ENCODE measurements at regions not wholly inside any gene's neighbourhood (a gene's known extent, or its start where the extent isn't known, plus 50 kb on each side); places are given as distances from the start of the nearest gene placed in this dataset.
"Not testable (repeated sequence)": the region's sequence is repeated elsewhere in the genome, so short reads cannot be mapped to it uniquely, and the experiment has no call there.

- Mint-ChIP-seq H3K27me3 (peaks cover 4% of the 10 kb centered on the region), H3K9me3 (no peaks in the 10 kb centered on the region), H3K4me1 (ENCODE audit: low read depth) (no peaks in the 10 kb centered on the region), H3K27ac (no peak overlapping the region), H3K4me3 (no peak overlapping the region), H3K36me3 (ENCODE audit: low read depth) (no peaks in the 10 kb centered on the region)
- intact Hi-C loops (cut with micrococcal nuclease): no loop called here
Observed at GRCh38 chr14:34094384-34094783, 143.5 kb upstream of the EGLN3 start.

DNA sequence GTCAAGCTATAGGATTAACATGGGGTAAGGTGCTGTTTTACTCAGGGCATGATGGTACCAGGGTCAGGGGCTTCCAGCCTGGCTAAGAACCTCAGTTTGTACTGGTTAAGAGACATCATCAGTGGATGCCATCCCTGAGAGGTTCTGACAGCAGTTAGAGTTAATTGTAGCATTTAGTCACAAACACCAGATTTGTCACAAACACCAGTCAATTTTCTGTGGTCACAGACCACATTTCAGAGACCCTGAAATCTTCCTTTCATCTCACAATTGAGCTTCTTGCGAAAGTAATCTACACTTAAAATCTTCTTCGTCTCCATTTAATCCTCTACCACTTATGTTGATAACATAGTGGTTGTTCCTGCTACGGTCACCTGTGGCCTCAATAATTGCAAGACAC, 143.0 kb upstream of the EGLN3 start:
- peaks cover 4% of the 10 kb centered on the region for H3K27me3 Mint-ChIP-seq
- no peaks in the 10 kb centered on the region for H3K4me1 Mint-ChIP-seq (ENCODE audit: low read depth)
- H3K9me3 Mint-ChIP-seq: no peaks in the 10 kb centered on the region
- no peak overlapping the region for H3K4me3 Mint-ChIP-seq
- no peaks in the 10 kb centered on the region for H3K36me3 Mint-ChIP-seq (ENCODE audit: low read depth)
- no peak overlapping the region for H3K27ac Mint-ChIP-seq
- intact Hi-C loops (cut with micrococcal nuclease): no loop called here

- Mint-ChIP-seq H3K9me3 (peaks cover 9% of the 10 kb centered on the region), H3K36me3 (ENCODE audit: low read depth) (no peaks in the 10 kb centered on the region), H3K27me3 (peaks cover 10% of the 10 kb centered on the region), H3K4me1 (ENCODE audit: low read depth) (no peaks in the 10 kb centered on the region), H3K27ac (no peak overlapping the region), H3K4me3 (no peak overlapping the region)
- intact Hi-C loops (cut with micrococcal nuclease): no loop called here
Observed at GRCh38 chr14:34090451-34090850, 139.6 kb upstream of the EGLN3 start.

GRCh38 chr14:34088914-34089313, 138.0 kb upstream of the EGLN3 start:
- H3K27ac Mint-ChIP-seq: no peak overlapping the region
- no peaks in the 10 kb centered on the region for H3K36me3 Mint-ChIP-seq (ENCODE audit: low read depth)
- H3K9me3 Mint-ChIP-seq: peaks cover 9% of the 10 kb centered on the region
- H3K4me1 Mint-ChIP-seq (ENCODE audit: low read depth): peaks cover 2% of the 10 kb centered on the region
- H3K4me3 Mint-ChIP-seq: no peak overlapping the region
- H3K27me3 Mint-ChIP-seq: peaks cover 9% of the 10 kb centered on the region
- intact Hi-C loops (cut with micrococcal nuclease): no loop called here

DNA sequence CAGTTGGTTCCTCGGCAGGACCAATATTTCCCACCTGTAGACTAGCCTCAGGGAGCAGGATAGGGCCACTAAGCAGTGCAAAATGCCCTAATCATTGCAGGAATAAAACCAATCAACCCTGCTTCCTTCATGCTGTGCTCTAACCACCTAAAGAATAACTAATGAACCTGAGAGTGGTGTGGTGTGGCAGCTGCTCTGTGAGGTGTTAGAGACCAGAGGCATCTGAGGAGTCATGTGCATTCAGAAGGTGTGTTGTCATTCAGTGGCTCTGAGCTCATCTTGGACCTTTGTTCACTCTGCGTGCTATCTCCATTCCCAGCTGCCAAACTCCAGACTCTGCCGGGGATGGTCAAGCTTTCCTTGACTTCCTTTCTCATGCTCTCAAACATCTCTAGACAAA, 136.7 kb upstream of the EGLN3 start:
- no peaks in the 10 kb centered on the region for H3K36me3 Mint-ChIP-seq (ENCODE audit: low read depth)
- peaks cover 6% of the 10 kb centered on the region for H3K27me3 Mint-ChIP-seq
- H3K27ac Mint-ChIP-seq: no peak overlapping the region
- H3K4me1 Mint-ChIP-seq (ENCODE audit: low read depth): peaks cover 6% of the 10 kb centered on the region
- intact Hi-C loops (cut with micrococcal nuclease): no loop called here
- no peak overlapping the region for H3K4me3 Mint-ChIP-seq
- H3K9me3 Mint-ChIP-seq: peaks cover 9% of the 10 kb centered on the region

GRCh38 chr14:34086223-34086757, 135.4 kb upstream of the EGLN3 start:
- Mint-ChIP-seq H3K4me1 (ENCODE audit: low read depth) (peaks cover 6% of the 10 kb centered on the region), H3K27ac (no peak overlapping the region), H3K36me3 (ENCODE audit: low read depth) (no peaks in the 10 kb centered on the region), H3K9me3 (peaks cover 9% of the 10 kb centered on the region), H3K27me3 (peaks cover 6% of the 10 kb centered on the region), H3K4me3 (no peak overlapping the region)
- intact Hi-C loops (cut with micrococcal nuclease): no loop called here

DNA sequence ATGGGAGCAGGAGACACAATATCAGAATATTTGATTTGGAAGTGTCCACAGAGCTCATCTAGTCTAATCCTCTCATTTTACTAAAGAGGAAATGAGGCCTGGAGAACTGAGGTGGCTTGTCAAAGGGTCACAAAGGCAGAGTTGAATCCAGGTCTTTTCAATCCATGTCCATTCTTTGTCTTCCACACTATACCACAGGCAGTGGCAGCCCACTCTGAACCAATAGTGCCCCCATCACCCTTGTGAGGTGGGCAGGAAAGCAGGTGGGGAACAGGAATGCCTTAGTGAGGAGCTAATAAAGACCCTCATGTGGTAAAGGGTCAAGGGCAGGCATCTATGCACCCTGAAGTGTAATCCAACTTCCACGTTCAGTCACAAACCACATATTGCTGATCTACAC, 134.8 kb upstream of the EGLN3 start:
- Mint-ChIP-seq H3K9me3 (peaks cover 9% of the 10 kb centered on the region), H3K36me3 (ENCODE audit: low read depth) (no peaks in the 10 kb centered on the region), H3K27ac (no peak overlapping the region), H3K4me3 (no peak overlapping the region), H3K27me3 (peaks cover 9% of the 10 kb centered on the region), H3K4me1 (ENCODE audit: low read depth) (peaks cover 6% of the 10 kb centered on the region)
- intact Hi-C loops (cut with micrococcal nuclease): no loop called here

- H3K36me3 Mint-ChIP-seq (ENCODE audit: low read depth): no peaks in the 10 kb centered on the region
- H3K27ac Mint-ChIP-seq: no peak overlapping the region
- peaks cover 7% of the 10 kb centered on the region for H3K27me3 Mint-ChIP-seq
- intact Hi-C loops (cut with micrococcal nuclease): no loop called here
- no peaks in the 10 kb centered on the region for H3K9me3 Mint-ChIP-seq
- H3K4me3 Mint-ChIP-seq: no peak overlapping the region
- peaks cover 19% of the 10 kb centered on the region for H3K4me1 Mint-ChIP-seq (ENCODE audit: low read depth)
Observed at GRCh38 chr14:34081576-34082136, 130.8 kb upstream of the EGLN3 start.

- H3K27ac Mint-ChIP-seq: peak overlapping the region; percentile 58
- no peaks in the 10 kb centered on the region for H3K36me3 Mint-ChIP-seq (ENCODE audit: low read depth)
- H3K27me3 Mint-ChIP-seq: peaks cover 5% of the 10 kb centered on the region
- H3K4me1 Mint-ChIP-seq (ENCODE audit: low read depth): peaks cover 20% of the 10 kb centered on the region
- no peak overlapping the region for H3K4me3 Mint-ChIP-seq
- intact Hi-C loops (cut with micrococcal nuclease): no loop called here
- no peaks in the 10 kb centered on the region for H3K9me3 Mint-ChIP-seq
Observed at GRCh38 chr14:34081101-34081575, 130.3 kb upstream of the EGLN3 start.

- H3K36me3 Mint-ChIP-seq (ENCODE audit: low read depth); H3K27me3 Mint-ChIP-seq; H3K9me3 Mint-ChIP-seq; H3K27ac Mint-ChIP-seq; H3K4me3 Mint-ChIP-seq: not testable (repeated sequence)
- intact Hi-C loops (cut with micrococcal nuclease): loop anchor here (5.0 kb wide), 1 partner anchor 127 kb away; the partner anchor contains the start of gene EGLN3
- H3K4me1 Mint-ChIP-seq (ENCODE audit: low read depth): peaks cover 33% of the 10 kb centered on the region
Observed at GRCh38 chr14:34079643-34080042, 128.8 kb upstream of the EGLN3 start.

- Mint-ChIP-seq H3K4me3 (no peak overlapping the region), H3K27me3 (peaks cover 5% of the 10 kb centered on the region), H3K4me1 (ENCODE audit: low read depth) (peaks cover 27% of the 10 kb centered on the region), H3K36me3 (ENCODE audit: low read depth) (no peaks in the 10 kb centered on the region), H3K27ac (peak overlapping the region; percentile 76), H3K9me3 (no peaks in the 10 kb centered on the region)
- intact Hi-C loops (cut with micrococcal nuclease): loop anchor here (5.0 kb wide), 1 partner anchor 126 kb away; the partner anchor contains the start of gene EGLN3
Observed at GRCh38 chr14:34078117-34078743, 127.4 kb upstream of the EGLN3 start.

- Mint-ChIP-seq H3K36me3 (ENCODE audit: low read depth) (no peaks in the 10 kb centered on the region), H3K27me3 (peaks cover 3% of the 10 kb centered on the region), H3K27ac (no peak overlapping the region), H3K4me1 (ENCODE audit: low read depth) (peaks cover 27% of the 10 kb centered on the region), H3K9me3 (peaks cover 16% of the 10 kb centered on the region), H3K4me3 (no peak overlapping the region)
- intact Hi-C loops (cut with micrococcal nuclease): loop anchor here (5.0 kb wide), 1 partner anchor 124 kb away; the partner anchor contains the start of gene EGLN3
Observed at GRCh38 chr14:34075826-34076225, 125.0 kb upstream of the EGLN3 start.

DNA sequence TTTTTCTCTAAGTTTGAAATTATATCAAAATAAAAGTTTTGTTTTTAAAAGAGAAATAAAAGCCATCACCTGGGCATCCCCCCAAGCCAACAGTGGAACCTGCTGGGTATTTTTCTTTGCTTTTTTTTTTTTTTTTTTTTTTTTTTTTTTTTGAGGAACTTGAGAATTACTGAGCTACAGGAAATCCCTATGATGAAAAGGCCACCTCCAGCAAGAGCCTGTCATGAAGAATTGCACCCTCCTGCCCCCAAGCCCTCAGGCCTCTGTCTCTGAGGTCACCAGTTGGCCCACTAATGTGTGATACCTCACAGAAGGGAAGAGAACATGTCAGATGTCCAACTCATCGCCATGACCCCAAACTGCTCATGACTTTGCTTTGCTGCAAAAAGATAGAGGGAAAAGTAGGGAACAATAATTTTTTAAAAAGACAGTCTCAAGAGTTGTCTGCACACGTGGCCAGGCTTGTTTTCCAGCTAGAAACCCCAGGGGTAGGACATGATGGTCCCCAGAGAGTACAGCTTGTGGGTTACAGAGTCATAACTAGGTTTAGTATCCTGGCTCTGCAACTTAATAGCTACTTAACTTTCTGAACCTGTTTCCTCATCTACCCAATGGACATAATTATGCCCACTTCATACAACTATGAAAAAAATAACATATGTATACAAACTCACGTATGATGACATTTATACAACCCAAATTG, 124.3 kb upstream of the EGLN3 start:
- Mint-ChIP-seq H3K9me3 (peaks cover 16% of the 10 kb centered on the region), H3K27me3 (no peaks in the 10 kb centered on the region), H3K4me3 (no peak overlapping the region), H3K27ac (no peak overlapping the region), H3K4me1 (ENCODE audit: low read depth) (peaks cover 27% of the 10 kb centered on the region), H3K36me3 (ENCODE audit: low read depth) (no peaks in the 10 kb centered on the region)
- intact Hi-C loops (cut with micrococcal nuclease): loop anchor here (5.0 kb wide), 1 partner anchor 123 kb away; the partner anchor contains the start of gene EGLN3

DNA sequence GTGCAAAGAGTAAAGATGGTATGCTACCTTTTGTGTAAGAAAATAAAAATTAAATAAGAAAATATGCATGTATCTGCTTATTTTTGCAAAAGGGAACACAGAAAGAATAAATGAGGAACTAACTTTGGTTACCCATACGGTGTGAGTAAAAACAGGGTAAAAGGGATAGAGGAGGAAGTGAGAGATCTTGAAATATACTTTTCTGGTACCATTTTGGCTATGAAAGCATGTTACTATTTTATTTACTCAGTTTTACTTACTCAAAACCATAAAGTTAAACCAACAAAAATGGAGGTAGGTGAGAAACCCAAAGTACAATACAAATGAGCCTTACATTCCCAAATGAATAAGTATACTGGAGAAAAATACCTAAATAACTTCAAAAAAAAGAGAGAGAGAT, 122.0 kb upstream of the EGLN3 start:
- Mint-ChIP-seq H3K27me3 (no peaks in the 10 kb centered on the region), H3K9me3 (peaks cover 16% of the 10 kb centered on the region)

More for the DNA sequence above, 122.0 kb upstream of the EGLN3 start:
- intact Hi-C loops (cut with micrococcal nuclease): no loop called here
- no peak overlapping the region for H3K4me3 Mint-ChIP-seq
- peak overlapping the region; percentile 30 for H3K27ac Mint-ChIP-seq
- no peaks in the 10 kb centered on the region for H3K36me3 Mint-ChIP-seq (ENCODE audit: low read depth)
- peaks cover 18% of the 10 kb centered on the region for H3K4me1 Mint-ChIP-seq (ENCODE audit: low read depth)

Data from dendritic cell treated with granulocyte-macrophage colony-stimulating factor and Interleukin-4, amounts not matched to agents 40 ng/mL and 50 ng/mL, for 4 days (primary cell).